Ectodermal cell (in vitro differentiated cells): ENCODE measurements at regions not wholly inside any gene's neighbourhood (a gene's known extent, or its start where the extent isn't known, plus 50 kb on each side); places are given as distances from the start of the nearest gene placed in this dataset.
"Not testable (repeated sequence)": the region's sequence is repeated elsewhere in the genome, so short reads cannot be mapped to it uniquely, and the experiment has no call there.

Experiments
- H3K27ac ChIP-seq: 2 replicates; pipeline ENCODE4 v1.7.0; 2013; ENCODE audit warnings: mild to moderate bottlenecking, low read depth, low read length; ENCODE audit not compliant: insufficient read depth, poor library complexity, severe bottlenecking
- H3K27me3 ChIP-seq: 2 replicates; pipeline ENCODE4 v1.7.0; 2013; ENCODE audit warnings: mild to moderate bottlenecking, low read length; ENCODE audit not compliant: insufficient read depth, control insufficient read depth, poor library complexity, severe bottlenecking
- H3K36me3 ChIP-seq: one replicate; pipeline ENCODE4 v1.7.0; 2013; ENCODE audit warnings: low read length; ENCODE audit not compliant: control insufficient read depth, insufficient read depth
- H3K4me1 ChIP-seq: one replicate; pipeline ENCODE4 v1.7.0; 2013; ENCODE audit warnings: low read length; ENCODE audit not compliant: control insufficient read depth, insufficient read depth
- H3K4me3 ChIP-seq: 2 replicates; pipeline ENCODE4 v1.7.0; 2013; ENCODE audit warnings: low read depth, low read length, control low read depth; ENCODE audit not compliant: insufficient read depth
- H3K9me3 ChIP-seq: 2 replicates; pipeline ENCODE4 v1.7.0; 2013; ENCODE audit warnings: mild to moderate bottlenecking, low read length, moderate library complexity; ENCODE audit not compliant: control insufficient read depth
- WGBS, 2 experiments: methylation state at CpG; one replicate each; pipeline ENCODE4 v1.1.7; 2013; ENCODE audit warnings: missing lambda C conversion rate in 2 of 2; 5-methylcytosine and 5-hydroxymethylcytosine counted together

- no peaks in the 10 kb centered on the region for H3K27me3 ChIP-seq
- H3K27ac ChIP-seq = no peak overlapping the region
- no peaks in the 10 kb centered on the region for H3K36me3 ChIP-seq
- WGBS, 2 experiments = 39 to 47% methylated on average over 4 of the region's 4 CpGs
- no peaks in the 10 kb centered on the region for H3K9me3 ChIP-seq
- H3K4me3 ChIP-seq = no peak overlapping the region
- peaks cover 12% of the 10 kb centered on the region for H3K4me1 ChIP-seq
These were observed 515.1 kb downstream of the STK39 start for GRCh38 chr2:167732326-167732725.

DNA sequence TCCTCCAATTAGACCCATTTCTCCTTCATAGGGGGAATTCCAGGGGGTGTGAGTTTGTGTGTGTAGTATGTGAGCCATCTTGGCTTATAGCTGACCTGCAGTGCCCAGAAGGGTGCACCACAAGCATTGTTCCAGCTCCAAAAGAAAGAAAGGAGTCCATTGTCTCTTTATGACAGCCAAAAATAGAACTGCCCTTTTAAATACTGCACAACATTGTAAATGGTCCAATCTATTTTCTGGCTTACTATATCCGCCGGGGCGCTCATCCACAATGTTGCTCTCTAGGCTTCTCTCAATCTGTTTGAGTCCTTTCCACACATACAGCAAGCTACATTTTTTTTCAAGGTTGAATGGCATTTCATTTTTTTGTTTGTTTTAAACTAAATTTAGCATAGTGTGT lies 517.5 kb downstream of the STK39 start:
- no peaks in the 10 kb centered on the region for H3K36me3 ChIP-seq
- no peaks in the 10 kb centered on the region for H3K9me3 ChIP-seq
- H3K27me3 ChIP-seq = no peaks in the 10 kb centered on the region
- 91 to 97% methylated on average over 3 of the region's 3 CpGs for WGBS, 2 experiments
- no peak overlapping the region for H3K27ac ChIP-seq
- no peak overlapping the region for H3K4me3 ChIP-seq
- peaks cover 12% of the 10 kb centered on the region for H3K4me1 ChIP-seq

GRCh38 chr2:167726788-167727187 lies 520.6 kb downstream of the STK39 start:
- Histone ChIP-seq H3K36me3 (no peaks in the 10 kb centered on the region), H3K27me3 (no peaks in the 10 kb centered on the region), H3K4me3 (no peak overlapping the region), H3K4me1 (no peaks in the 10 kb centered on the region), H3K27ac (no peak overlapping the region), H3K9me3 (no peaks in the 10 kb centered on the region)
- 92 to 100% methylated on average over 2 of the region's 2 CpGs for WGBS, 2 experiments

DNA sequence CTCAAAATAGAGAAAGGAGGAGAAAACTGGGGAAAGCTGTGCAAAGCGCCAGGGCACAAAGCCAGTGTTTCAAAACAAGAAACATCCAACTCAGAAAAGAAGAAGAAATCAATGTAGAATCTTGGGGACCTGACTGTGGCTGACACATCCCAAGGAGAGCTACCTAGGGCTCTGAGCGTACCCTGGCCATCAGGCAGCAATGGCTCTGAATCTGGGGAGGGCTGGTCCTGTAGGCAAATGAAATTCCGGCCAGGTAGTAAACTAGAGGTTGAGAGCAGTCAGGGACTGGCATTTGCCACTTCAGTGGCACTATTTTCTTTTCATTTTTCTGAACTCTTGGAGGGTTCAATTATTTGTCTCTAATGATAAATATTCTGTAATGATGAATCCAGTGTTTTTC lies 525.8 kb downstream of the STK39 start:
- no peaks in the 10 kb centered on the region for H3K36me3 ChIP-seq
- H3K9me3 ChIP-seq = no peaks in the 10 kb centered on the region
- 90 to 97% methylated on average over 3 of the region's 3 CpGs for WGBS, 2 experiments
- no peak overlapping the region for H3K27ac ChIP-seq
- H3K4me1 ChIP-seq = no peaks in the 10 kb centered on the region
- no peaks in the 10 kb centered on the region for H3K27me3 ChIP-seq
- H3K4me3 ChIP-seq = no peak overlapping the region

DNA sequence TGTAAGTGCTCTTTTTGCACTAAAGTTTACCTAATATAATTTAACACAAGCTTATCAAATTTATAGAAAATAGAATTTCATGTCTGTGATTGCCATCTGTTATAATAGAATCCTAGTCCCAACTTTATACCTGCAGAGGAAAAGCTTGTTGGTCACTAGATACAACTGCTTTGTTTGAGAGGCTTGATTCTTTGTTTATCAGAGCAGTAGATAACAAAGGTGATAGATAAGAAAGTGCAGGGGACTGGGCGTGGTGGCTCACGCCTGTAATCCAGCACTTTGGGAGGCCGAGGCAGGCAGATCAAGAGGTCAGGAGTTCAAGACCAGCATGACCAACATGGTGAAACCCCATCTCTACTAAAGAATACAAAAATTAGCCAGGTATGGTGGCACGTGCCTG lies 528.0 kb downstream of the STK39 start:
- H3K27ac ChIP-seq = no peak overlapping the region
- no peaks in the 10 kb centered on the region for H3K36me3 ChIP-seq
- H3K4me1 ChIP-seq = no peaks in the 10 kb centered on the region
- no peak overlapping the region for H3K4me3 ChIP-seq
- no peaks in the 10 kb centered on the region for H3K9me3 ChIP-seq
- 91 to 92% methylated on average over 4 of the region's 4 CpGs for WGBS, 2 experiments
- no peaks in the 10 kb centered on the region for H3K27me3 ChIP-seq

DNA sequence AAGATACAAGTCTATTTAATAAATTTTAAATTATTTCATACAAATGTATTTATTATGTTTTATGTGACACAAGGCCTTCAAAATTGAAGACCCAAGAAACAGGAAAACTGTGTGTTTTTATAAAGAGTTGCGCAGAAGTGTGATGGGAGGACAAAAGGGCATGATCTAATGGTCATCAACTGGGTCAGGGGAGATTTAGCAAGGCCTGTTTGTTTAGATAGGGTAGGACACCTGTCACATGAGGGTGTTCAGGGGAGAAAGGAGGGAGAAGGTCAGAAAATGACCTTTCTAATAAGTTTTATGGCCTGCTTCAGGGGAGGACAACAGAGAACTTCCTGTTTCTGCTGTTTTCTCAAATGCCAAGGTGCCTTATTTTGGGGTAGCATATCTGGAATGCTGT lies 528.8 kb downstream of the STK39 start:
- Histone ChIP-seq H3K36me3 (no peaks in the 10 kb centered on the region), H3K27ac (no peak overlapping the region), H3K27me3 (no peaks in the 10 kb centered on the region), H3K4me3 (no peak overlapping the region), H3K9me3 (no peaks in the 10 kb centered on the region), H3K4me1 (no peaks in the 10 kb centered on the region)
- WGBS, 2 experiments = 96 to 100% methylated on average over 1 of the region's 1 CpG

DNA sequence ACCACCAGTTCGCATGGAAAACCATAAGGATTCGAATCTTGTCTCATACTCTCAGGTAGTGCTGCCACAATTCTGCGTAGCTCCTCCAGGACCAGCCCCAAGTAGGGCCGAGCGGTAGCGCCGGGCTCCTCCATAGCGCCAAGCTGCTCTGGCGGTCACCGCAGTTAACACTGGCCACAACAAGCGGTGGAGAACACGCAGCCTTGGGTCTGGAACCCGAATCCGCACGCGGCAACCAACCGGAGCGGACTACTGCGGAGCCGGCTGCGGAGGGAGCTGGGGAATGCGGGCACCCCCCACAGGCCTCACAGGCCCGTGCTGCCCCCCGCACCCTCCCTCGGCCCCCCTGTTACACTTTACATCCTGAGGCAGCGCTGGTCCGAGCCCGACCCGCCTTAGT lies 531.5 kb downstream of the STK39 start:
- Histone ChIP-seq H3K27me3 (no peaks in the 10 kb centered on the region), H3K4me3 (no peak overlapping the region), H3K9me3 (no peaks in the 10 kb centered on the region), H3K36me3 (no peaks in the 10 kb centered on the region), H3K4me1 (no peaks in the 10 kb centered on the region), H3K27ac (no peak overlapping the region)
- WGBS, 2 experiments = 93 to 94% methylated on average over 25 to 29 of the region's 29 CpGs

- H3K27ac ChIP-seq, H3K4me3 ChIP-seq, H3K9me3 ChIP-seq, H3K27me3 ChIP-seq, H3K36me3 ChIP-seq, H3K4me1 ChIP-seq: not testable (repeated sequence)
- WGBS, 2 experiments = 93% methylated on average over 4 of the region's 4 CpGs
These were observed 531.9 kb downstream of the STK39 start for GRCh38 chr2:167715498-167715897.

DNA sequence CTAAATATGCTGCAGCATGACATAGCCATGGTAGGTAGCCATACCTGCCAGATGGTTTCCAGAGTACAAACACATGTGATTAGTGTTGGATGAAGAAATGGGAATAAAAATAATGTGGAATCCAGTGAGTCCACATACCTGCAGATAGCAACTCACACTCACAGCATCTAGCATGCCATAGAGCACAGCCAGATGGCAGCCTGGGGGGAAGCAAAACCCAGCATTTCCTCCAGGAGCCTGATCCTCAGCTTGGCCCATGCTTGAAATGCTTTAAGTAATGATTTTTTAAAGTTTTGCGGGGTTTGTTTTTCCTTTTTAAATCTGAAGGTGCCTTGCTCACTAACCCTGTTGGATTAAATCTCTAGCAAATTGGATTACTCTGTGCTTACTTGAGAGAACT lies 535.1 kb downstream of the STK39 start:
- 94 to 96% methylated on average over 1 of the region's 1 CpG for WGBS, 2 experiments
- H3K4me3 ChIP-seq = no peak overlapping the region
- H3K27ac ChIP-seq = no peak overlapping the region

GRCh38 chr2:167708998-167709397 lies 538.4 kb downstream of the STK39 start:
- H3K27me3 ChIP-seq = no peaks in the 10 kb centered on the region
- no peaks in the 10 kb centered on the region for H3K4me1 ChIP-seq
- no peak overlapping the region for H3K4me3 ChIP-seq
- H3K36me3 ChIP-seq = no peaks in the 10 kb centered on the region
- H3K27ac ChIP-seq = no peak overlapping the region
- no peaks in the 10 kb centered on the region for H3K9me3 ChIP-seq

More for the DNA sequence above, 535.1 kb downstream of the STK39 start:
- H3K9me3 ChIP-seq = no peaks in the 10 kb centered on the region
- no peaks in the 10 kb centered on the region for H3K36me3 ChIP-seq
- no peaks in the 10 kb centered on the region for H3K27me3 ChIP-seq
- no peaks in the 10 kb centered on the region for H3K4me1 ChIP-seq

GRCh38 chr2:167706800-167707199 lies 540.6 kb downstream of the STK39 start:
- WGBS, 2 experiments = 46 to 48% methylated on average over 2 of the region's 2 CpGs
- H3K9me3 ChIP-seq = no peaks in the 10 kb centered on the region

More at GRCh38 chr2:167706800-167707199, 540.6 kb downstream of the STK39 start:
- H3K27me3 ChIP-seq = no peaks in the 10 kb centered on the region
- no peak overlapping the region for H3K4me3 ChIP-seq
- no peaks in the 10 kb centered on the region for H3K4me1 ChIP-seq
- H3K27ac ChIP-seq = no peak overlapping the region
- H3K36me3 ChIP-seq = no peaks in the 10 kb centered on the region
